HG03565 (cell line): ENCODE measurements at regions not wholly inside any gene's neighbourhood (a gene's known extent, or its start where the extent isn't known, plus 50 kb on each side); places are given as distances from the start of the nearest gene placed in this dataset.
"Not testable (repeated sequence)": the region's sequence is repeated elsewhere in the genome, so short reads cannot be mapped to it uniquely, and the experiment has no call there.

Experiments used
- ATAC-seq: cut with Tn5 transposase; IDR thresholded peaks from one replicate; pipeline ENCODE4 v1.9.1; 2021; ENCODE audit warnings: mild to moderate bottlenecking, moderate library complexity; ENCODE audit not compliant: unreplicated experiment

- ATAC-seq = no peak
Measured at GRCh38 chr7:91565499-91566401, 301.5 kb downstream of the FZD1 start.

GRCh38 chr7:91566402-91566732, 302.1 kb downstream of the FZD1 start:
- no peak for ATAC-seq

- no peak for ATAC-seq
Measured at GRCh38 chr7:91567081-91568012, 303.1 kb downstream of the FZD1 start.

GRCh38 chr7:91568138-91568537, 303.9 kb downstream of the FZD1 start:
- no peak for ATAC-seq

- ATAC-seq = no peak
Measured at GRCh38 chr7:91569728-91570457, 305.7 kb downstream of the FZD1 start.

- ATAC-seq = no peak
Measured at GRCh38 chr7:91570560-91570959, 306.3 kb downstream of the FZD1 start.

GRCh38 chr7:91571601-91572000, 307.4 kb downstream of the FZD1 start:
- no peak for ATAC-seq

- ATAC-seq = no peak
Measured at GRCh38 chr7:91573405-91573804, 307.1 kb downstream of the MTERF1 start.

GRCh38 chr7:91576459-91576858, 304.0 kb downstream of the MTERF1 start:
- ATAC-seq = not testable (repeated sequence)

GRCh38 chr7:91579837-91580236, 300.7 kb downstream of the MTERF1 start:
- no peak for ATAC-seq

GRCh38 chr7:91582799-91583477, 297.6 kb downstream of the MTERF1 start:
- ATAC-seq = no peak

- ATAC-seq = no peak
Measured at GRCh38 chr7:91596287-91596686, 284.2 kb downstream of the MTERF1 start.

- no peak for ATAC-seq
Measured at GRCh38 chr7:91598791-91599190, 281.7 kb downstream of the MTERF1 start.

GRCh38 chr7:91600112-91600511, 280.4 kb downstream of the MTERF1 start:
- no peak for ATAC-seq

- ATAC-seq = no peak
Measured at GRCh38 chr7:91603707-91604106, 276.8 kb downstream of the MTERF1 start.

- ATAC-seq = no peak
Measured at GRCh38 chr7:91608606-91609005, 271.9 kb downstream of the MTERF1 start.

- ATAC-seq = no peak
Measured at GRCh38 chr7:91609525-91609924, 271.0 kb downstream of the MTERF1 start.

- no peak for ATAC-seq
Measured at GRCh38 chr7:91614431-91614830, 266.1 kb downstream of the MTERF1 start.

- ATAC-seq = no peak
Measured at GRCh38 chr7:91618776-91619765, 261.4 kb downstream of the MTERF1 start.
